GM23338 (cell line): ENCODE measurements at regions not wholly inside any gene's neighbourhood (a gene's known extent, or its start where the extent isn't known, plus 50 kb on each side); places are given as distances from the start of the nearest gene placed in this dataset.
"Not testable (repeated sequence)": the region's sequence is repeated elsewhere in the genome, so short reads cannot be mapped to it uniquely, and the experiment has no call there.

Experiments
- ATAC-seq: fragments of 200-7000 bp; cut with Tn5 transposase; 3 replicates; pipeline ENCODE4 v1.9.1; 2020
- DNase-seq: peaks from one replicate; pipeline ENCODE4 v3.0.0-alpha.2; 2015; ENCODE audit warnings: low spot score
- H2AFZ ChIP-seq: fragments of 200-600 bp; sonication (generic); 2 replicates; pipeline ENCODE4 v1.8.0; 2016; ENCODE audit warnings: antibody characterized with exemption, mild to moderate bottlenecking, moderate library complexity
- H3F3A ChIP-seq: fragments of 200-600 bp; sonication (generic); replicated peaks from 2 replicates; pipeline ENCODE4 v1.8.0; 2017; ENCODE audit warnings: antibody characterized with exemption, mixed run types, low read depth
- H3K27ac ChIP-seq: fragments of 200-600 bp; sonication (generic); 2 replicates; pipeline ENCODE4 v1.6.1; 2016; ENCODE audit warnings: low read depth
- H3K27me3 ChIP-seq: fragments of 200-600 bp; sonication (generic); 2 replicates; pipeline ENCODE4 v1.8.0; 2016; ENCODE audit warnings: mild to moderate bottlenecking, mixed run types, moderate library complexity; ENCODE audit not compliant: insufficient read depth
- H3K36me3 ChIP-seq: fragments of 200-600 bp; sonication (generic); 2 replicates; pipeline ENCODE4 v1.8.0; 2016; ENCODE audit warnings: mild to moderate bottlenecking; ENCODE audit not compliant: insufficient read depth
- H3K4me1 ChIP-seq: fragments of 200-600 bp; sonication (generic); 2 replicates; pipeline ENCODE4 v1.8.0; 2016; ENCODE audit warnings: mild to moderate bottlenecking, moderate library complexity; ENCODE audit not compliant: insufficient read depth
- H3K4me2 ChIP-seq: fragments of 200-600 bp; sonication (generic); 2 replicates; pipeline ENCODE4 v1.7.1; 2017; ENCODE audit warnings: mixed run types
- H3K4me3 ChIP-seq: fragments of 200-600 bp; sonication (generic); 2 replicates; pipeline ENCODE4 v1.6.1; 2016; ENCODE audit warnings: mixed run types
- H3K79me2 ChIP-seq: fragments of 200-600 bp; sonication (generic); replicated peaks from 2 replicates; pipeline ENCODE4 v1.8.0; 2017; ENCODE audit warnings: mild to moderate bottlenecking; ENCODE audit not compliant: insufficient read depth
- H3K9me2 ChIP-seq: fragments of 200-600 bp; sonication (generic); 2 replicates; pipeline ENCODE4 v1.8.0; 2017; ENCODE audit not compliant: insufficient read depth
- H4K20me1 ChIP-seq: fragments of 200-600 bp; sonication (generic); replicated peaks from 2 replicates; pipeline ENCODE4 v1.8.0; 2017; ENCODE audit warnings: mild to moderate bottlenecking; ENCODE audit not compliant: insufficient read depth
- H3K27ac Mint-ChIP-seq: 2 replicates; pipeline ENCODE4 v1.8.0; 2020; ENCODE audit warnings: inconsistent platforms, mild to moderate bottlenecking, moderate library complexity, mixed read lengths
- H3K27me3 Mint-ChIP-seq: 3 replicates; pipeline ENCODE4 v1.8.0; 2022; ENCODE audit warnings: low read depth, mild to moderate bottlenecking, moderate library complexity, mixed read lengths, inconsistent platforms; ENCODE audit not compliant: insufficient read depth, poor library complexity
- H3K36me3 Mint-ChIP-seq: 3 replicates; pipeline ENCODE4 v1.8.0; 2021; ENCODE audit warnings: low read depth, mild to moderate bottlenecking, inconsistent platforms, moderate library complexity, mixed read lengths
- H3K4me1 Mint-ChIP-seq: 3 replicates; pipeline ENCODE4 v1.8.0; 2020; ENCODE audit warnings: mild to moderate bottlenecking, inconsistent platforms, mixed read lengths
- H3K4me3 Mint-ChIP-seq: 3 replicates; pipeline ENCODE4 v1.8.0; 2021; ENCODE audit warnings: moderate library complexity, mild to moderate bottlenecking, inconsistent platforms, mixed read lengths
- H3K9me3 Mint-ChIP-seq: 3 replicates; pipeline ENCODE4 v1.8.0; 2020; ENCODE audit warnings: moderate library complexity, mild to moderate bottlenecking, inconsistent platforms, mixed read lengths
- CREB1 ChIP-seq: fragments of 250-450 bp; sonication (Bioruptor Pico); IDR thresholded peaks from 2 replicates; pipeline ENCODE4 v1.5.0; 2020; ENCODE audit warnings: low read depth, mild to moderate bottlenecking, moderate library complexity
- CTCF ChIP-seq, 2 experiments: fragments of 200-600 bp in 1 of 2; sonication (generic) in 1 of 2; conservative IDR thresholded peaks; 2 replicates each; pipeline versions ENCODE4 v1.5.1 to v1.6.1; 2016 to 2017; ENCODE audit warnings: antibody characterized with exemption in 2 of 2, low read depth in 2 of 2, mild to moderate bottlenecking in 2 of 2, moderate library complexity in 1 of 2
- EZH2 ChIP-seq: fragments of 200-600 bp; sonication (generic); IDR thresholded peaks from one replicate; pipeline ENCODE4 v1.8.0; 2017; ENCODE audit warnings: antibody characterized with exemption, mild to moderate bottlenecking, low read depth; ENCODE audit not compliant: unreplicated experiment
- EZH2phosphoT487 ChIP-seq: fragments of 200-600 bp; sonication (generic); IDR thresholded peaks from one replicate; pipeline ENCODE4 v1.8.1; 2018; ENCODE audit warnings: antibody characterized with exemption; ENCODE audit not compliant: unreplicated experiment
- JUNB ChIP-seq: IDR thresholded peaks from one replicate; pipeline ENCODE4 v1.6.1; 2016; ENCODE audit warnings: antibody characterized with exemption; ENCODE audit not compliant: unreplicated experiment
- POLR2AphosphoS5 ChIP-seq: IDR thresholded peaks from 2 replicates; pipeline ENCODE4 v1.6.1; 2016; ENCODE audit warnings: antibody characterized with exemption, low read depth
- STAT1 ChIP-seq: IDR thresholded peaks from one replicate; pipeline ENCODE4 v1.6.1; 2016; ENCODE audit warnings: antibody characterized with exemption; ENCODE audit not compliant: unreplicated experiment
- ZNF114 ChIP-seq: fragments of 250-450 bp; sonication (Bioruptor Pico); IDR thresholded peaks from 2 replicates; pipeline ENCODE4 v1.5.0; 2020; ENCODE audit warnings: mild to moderate bottlenecking, moderate library complexity
- ZNF331 ChIP-seq: fragments of 250-450 bp; sonication (Bioruptor Pico); IDR thresholded peaks from 2 replicates; pipeline ENCODE4 v1.5.0; 2020; ENCODE audit warnings: low read depth, mild to moderate bottlenecking, moderate library complexity
- TF ChIP-seq, protein P1 (sequence below): IDR thresholded peaks from 2 replicates; pipeline ENCODE4 v1.6.1; 2016; ENCODE audit warnings: antibody characterized with exemption
- TF ChIP-seq, protein P2 (sequence below): IDR thresholded peaks from one replicate; pipeline ENCODE4 v1.6.1; 2018; ENCODE audit warnings: antibody characterized with exemption; ENCODE audit not compliant: unreplicated experiment

DNA sequence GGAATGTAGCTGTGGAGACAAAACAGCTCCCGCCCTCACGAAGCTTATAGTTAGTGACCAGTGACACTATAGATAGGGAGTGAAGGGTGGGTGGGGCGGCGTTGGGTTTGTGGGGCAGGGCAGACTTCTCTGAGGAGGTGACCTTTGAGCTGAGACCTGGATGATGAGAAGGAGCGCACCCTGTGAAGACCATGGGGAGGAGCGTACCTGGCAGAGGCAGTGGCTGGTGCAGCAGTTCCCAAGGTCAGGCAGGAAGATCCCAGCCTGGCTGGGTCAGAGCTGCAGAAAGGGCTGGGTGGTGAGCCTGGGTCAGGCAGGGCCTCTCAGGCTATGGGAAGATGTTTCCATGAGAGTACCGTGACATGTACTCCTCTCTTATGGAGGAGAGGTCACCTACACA lies 135.0 kb upstream of the RCN1 start (continued):
- TF ChIP-seq ZNF114 (no peak), CTCF (conservative IDR thresholded peaks at IDR 0.05; ENCODE audit: low read depth in 2 of 2) (no peak), EZH2 (no peak), EZH2phosphoT487 (no peak), ZNF331 (CRISPR knock-in tag) (no peak), STAT1 (no peak), JUNB (no peak), CREB1 (CRISPR knock-in tag) (no peak), POLR2AphosphoS5 (no peak)
- TF ChIP-seq, protein P1, sequence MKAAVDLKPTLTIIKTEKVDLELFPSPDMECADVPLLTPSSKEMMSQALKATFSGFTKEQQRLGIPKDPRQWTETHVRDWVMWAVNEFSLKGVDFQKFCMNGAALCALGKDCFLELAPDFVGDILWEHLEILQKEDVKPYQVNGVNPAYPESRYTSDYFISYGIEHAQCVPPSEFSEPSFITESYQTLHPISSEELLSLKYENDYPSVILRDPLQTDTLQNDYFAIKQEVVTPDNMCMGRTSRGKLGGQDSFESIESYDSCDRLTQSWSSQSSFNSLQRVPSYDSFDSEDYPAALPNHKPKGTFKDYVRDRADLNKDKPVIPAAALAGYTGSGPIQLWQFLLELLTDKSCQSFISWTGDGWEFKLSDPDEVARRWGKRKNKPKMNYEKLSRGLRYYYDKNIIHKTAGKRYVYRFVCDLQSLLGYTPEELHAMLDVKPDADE = no peak
- TF ChIP-seq, protein P2, sequence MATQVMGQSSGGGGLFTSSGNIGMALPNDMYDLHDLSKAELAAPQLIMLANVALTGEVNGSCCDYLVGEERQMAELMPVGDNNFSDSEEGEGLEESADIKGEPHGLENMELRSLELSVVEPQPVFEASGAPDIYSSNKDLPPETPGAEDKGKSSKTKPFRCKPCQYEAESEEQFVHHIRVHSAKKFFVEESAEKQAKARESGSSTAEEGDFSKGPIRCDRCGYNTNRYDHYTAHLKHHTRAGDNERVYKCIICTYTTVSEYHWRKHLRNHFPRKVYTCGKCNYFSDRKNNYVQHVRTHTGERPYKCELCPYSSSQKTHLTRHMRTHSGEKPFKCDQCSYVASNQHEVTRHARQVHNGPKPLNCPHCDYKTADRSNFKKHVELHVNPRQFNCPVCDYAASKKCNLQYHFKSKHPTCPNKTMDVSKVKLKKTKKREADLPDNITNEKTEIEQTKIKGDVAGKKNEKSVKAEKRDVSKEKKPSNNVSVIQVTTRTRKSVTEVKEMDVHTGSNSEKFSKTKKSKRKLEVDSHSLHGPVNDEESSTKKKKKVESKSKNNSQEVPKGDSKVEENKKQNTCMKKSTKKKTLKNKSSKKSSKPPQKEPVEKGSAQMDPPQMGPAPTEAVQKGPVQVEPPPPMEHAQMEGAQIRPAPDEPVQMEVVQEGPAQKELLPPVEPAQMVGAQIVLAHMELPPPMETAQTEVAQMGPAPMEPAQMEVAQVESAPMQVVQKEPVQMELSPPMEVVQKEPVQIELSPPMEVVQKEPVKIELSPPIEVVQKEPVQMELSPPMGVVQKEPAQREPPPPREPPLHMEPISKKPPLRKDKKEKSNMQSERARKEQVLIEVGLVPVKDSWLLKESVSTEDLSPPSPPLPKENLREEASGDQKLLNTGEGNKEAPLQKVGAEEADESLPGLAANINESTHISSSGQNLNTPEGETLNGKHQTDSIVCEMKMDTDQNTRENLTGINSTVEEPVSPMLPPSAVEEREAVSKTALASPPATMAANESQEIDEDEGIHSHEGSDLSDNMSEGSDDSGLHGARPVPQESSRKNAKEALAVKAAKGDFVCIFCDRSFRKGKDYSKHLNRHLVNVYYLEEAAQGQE = no peak

- Histone ChIP-seq H3K4me1 (peaks cover 3% of the 10 kb centered on the region; the same call in 1 of the 2 replicates), H3K4me3 (no peak overlapping the region), H3K4me2 (no peak overlapping the region), H3K27me3 (no peaks in the 10 kb centered on the region), H3K36me3 (no peaks in the 10 kb centered on the region), H3K27ac (no peak overlapping the region), H3F3A (no peaks in the 10 kb centered on the region), H4K20me1 (no peaks in the 10 kb centered on the region), H3K79me2 (no peaks in the 10 kb centered on the region), H2AFZ (no peak overlapping the region), H3K9me2 (no peaks in the 10 kb centered on the region)
- H3K4me1 Mint-ChIP-seq = no peaks in the 10 kb centered on the region; the same call in 1 of the 3 replicates
- no peak overlapping the region for H3K27ac Mint-ChIP-seq
- ATAC-seq (no peak), DNase-seq (no peak)
- no peaks in the 10 kb centered on the region for H3K36me3 Mint-ChIP-seq
- no peak overlapping the region for H3K4me3 Mint-ChIP-seq
- peaks cover 12% of the 10 kb centered on the region for H3K27me3 Mint-ChIP-seq
- H3K9me3 Mint-ChIP-seq = no peaks in the 10 kb centered on the region
- TF ChIP-seq STAT1 = no peak
- TF ChIP-seq CTCF (conservative IDR thresholded peaks at IDR 0.05; ENCODE audit: low read depth in 2 of 2) = no peak
- TF ChIP-seq EZH2 = no peak
- TF ChIP-seq ZNF331 (CRISPR knock-in tag) = no peak
- TF ChIP-seq ZNF114 = no peak
Measured at GRCh38 chr11:31953803-31954327, 137.0 kb upstream of the RCN1 start.

DNA sequence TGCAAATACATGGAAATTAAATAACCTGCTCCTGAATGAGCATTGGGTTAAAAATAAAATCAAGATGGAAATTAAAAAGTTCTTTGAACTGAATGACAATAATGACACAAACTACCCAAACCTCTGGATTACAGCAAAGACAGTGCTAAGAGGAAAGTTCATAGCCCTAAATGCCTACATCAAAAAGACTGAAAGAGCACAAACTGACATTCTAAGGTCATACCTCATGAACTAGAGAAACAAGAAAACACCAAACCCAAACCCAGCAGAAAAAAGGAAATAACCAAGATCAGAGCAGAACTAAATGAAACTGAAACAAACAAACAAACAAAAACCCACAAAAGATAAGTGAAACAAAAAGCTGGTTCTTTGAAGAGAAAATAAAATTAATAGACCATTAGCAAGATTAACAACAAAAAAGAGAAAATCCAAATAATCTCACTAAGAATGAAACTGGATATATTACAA lies 138.6 kb upstream of the PAX6 start:
- not testable (repeated sequence) for H3K4me1 ChIP-seq, ATAC-seq, H4K20me1 ChIP-seq, H3K4me3 Mint-ChIP-seq, H3F3A ChIP-seq, H3K9me2 ChIP-seq, H3K27ac ChIP-seq, H3K9me3 Mint-ChIP-seq, H3K27me3 Mint-ChIP-seq, H3K36me3 ChIP-seq, H2AFZ ChIP-seq, H3K27ac Mint-ChIP-seq, H3K4me3 ChIP-seq, H3K27me3 ChIP-seq, H3K79me2 ChIP-seq, H3K4me2 ChIP-seq, DNase-seq, H3K4me1 Mint-ChIP-seq, H3K36me3 Mint-ChIP-seq
